Suprapubic skin (tissue), 4 donors: ENCODE measurements at regions not wholly inside any gene's neighbourhood (a gene's known extent, or its start where the extent isn't known, plus 50 kb on each side); places are given as distances from the start of the nearest gene placed in this dataset.

Source experiments
- DNase-seq, 2 donors: peaks; one replicate each; pipeline ENCODE4 v3.0.0-alpha.2; 2019; ENCODE audit warnings: low spot score in 2 of 2
- H3K27ac ChIP-seq: fragments of 200-600 bp; sonication (generic); one replicate; pipeline ENCODE4 v1.5.1; 2019
- H3K27me3 ChIP-seq: fragments of 200-600 bp; sonication (generic); one replicate; pipeline ENCODE4 v1.5.1; 2019
- H3K36me3 ChIP-seq: fragments of 200-600 bp; sonication (generic); one replicate; pipeline ENCODE4 v1.5.1; 2019
- H3K4me1 ChIP-seq: fragments of 200-600 bp; sonication (generic); one replicate; pipeline ENCODE4 v1.5.1; 2019
- H3K4me3 ChIP-seq: fragments of 200-600 bp; sonication (generic); one replicate; pipeline ENCODE4 v1.5.1; 2019; ENCODE audit warnings: mild to moderate bottlenecking
- H3K9me3 ChIP-seq: fragments of 200-600 bp; sonication (generic); one replicate; pipeline ENCODE4 v1.5.1; 2019
- EP300 ChIP-seq: sonication (generic); formaldehyde crosslinking; IDR thresholded peaks from one replicate; pipeline ENCODE4 v1.6.1; 2017; ENCODE audit warnings: antibody characterized with exemption
- POLR2A ChIP-seq, 2 donors: fragments of 450-650 bp; IDR thresholded peaks; one replicate each; pipeline ENCODE4 v1.6.1; 2017; ENCODE audit warnings: antibody characterized with exemption in 2 of 2, mild to moderate bottlenecking in 2 of 2, moderate library complexity in 2 of 2
- POLR2AphosphoS5 ChIP-seq, 3 donors: sonication (generic); formaldehyde crosslinking; IDR thresholded peaks; one replicate each; pipeline ENCODE4 v1.6.1; 2017; ENCODE audit warnings: antibody characterized with exemption in 3 of 3
- WGBS: methylation state at CpG from one replicate; pipeline ENCODE4 v1.1.5; 2018; 5-methylcytosine and 5-hydroxymethylcytosine counted together
- TF ChIP-seq, protein P1 (sequence below), 2 donors: fragments of 200-600 bp in 1 of 2; fragments of 450-650 bp in 1 of 2; sonication (generic) in 1 of 2; IDR thresholded peaks; one replicate each; pipeline ENCODE4 v1.5.1; 2016 to 2019; ENCODE audit warnings: antibody characterized with exemption in 2 of 2, mild to moderate bottlenecking in 1 of 2, moderate library complexity in 1 of 2

DNA sequence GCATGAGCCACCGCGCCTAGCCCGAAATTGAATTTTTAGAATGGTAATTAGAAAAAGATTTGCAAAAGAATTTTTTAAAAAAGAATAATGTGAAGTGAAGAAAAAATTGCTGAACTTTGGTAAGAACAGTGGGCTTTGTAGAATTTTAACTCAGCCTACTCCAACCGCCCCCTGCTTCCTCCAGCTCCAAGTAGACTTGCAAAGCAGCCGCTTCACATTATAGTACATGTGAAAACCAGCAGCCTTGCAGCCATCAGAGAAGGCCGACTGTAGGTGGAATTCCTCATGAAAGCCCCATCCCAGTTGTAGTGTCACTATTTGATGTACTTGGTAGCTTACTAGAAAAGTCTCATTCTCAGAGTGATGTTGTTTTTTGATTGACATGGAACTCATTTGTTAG lies 835.6 kb downstream of the TBC1D32 start:
- no peak for DNase-seq
- H3K4me3 ChIP-seq, result no peak overlapping the region
- TF ChIP-seq POLR2AphosphoS5 (IDR thresholded peaks at IDR 0.05), result no peak
- TF ChIP-seq, protein P1, sequence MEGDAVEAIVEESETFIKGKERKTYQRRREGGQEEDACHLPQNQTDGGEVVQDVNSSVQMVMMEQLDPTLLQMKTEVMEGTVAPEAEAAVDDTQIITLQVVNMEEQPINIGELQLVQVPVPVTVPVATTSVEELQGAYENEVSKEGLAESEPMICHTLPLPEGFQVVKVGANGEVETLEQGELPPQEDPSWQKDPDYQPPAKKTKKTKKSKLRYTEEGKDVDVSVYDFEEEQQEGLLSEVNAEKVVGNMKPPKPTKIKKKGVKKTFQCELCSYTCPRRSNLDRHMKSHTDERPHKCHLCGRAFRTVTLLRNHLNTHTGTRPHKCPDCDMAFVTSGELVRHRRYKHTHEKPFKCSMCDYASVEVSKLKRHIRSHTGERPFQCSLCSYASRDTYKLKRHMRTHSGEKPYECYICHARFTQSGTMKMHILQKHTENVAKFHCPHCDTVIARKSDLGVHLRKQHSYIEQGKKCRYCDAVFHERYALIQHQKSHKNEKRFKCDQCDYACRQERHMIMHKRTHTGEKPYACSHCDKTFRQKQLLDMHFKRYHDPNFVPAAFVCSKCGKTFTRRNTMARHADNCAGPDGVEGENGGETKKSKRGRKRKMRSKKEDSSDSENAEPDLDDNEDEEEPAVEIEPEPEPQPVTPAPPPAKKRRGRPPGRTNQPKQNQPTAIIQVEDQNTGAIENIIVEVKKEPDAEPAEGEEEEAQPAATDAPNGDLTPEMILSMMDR (IDR thresholded peaks at IDR 0.05), result no peak
- no peak for TF ChIP-seq EP300
- TF ChIP-seq POLR2A (IDR thresholded peaks at IDR 0.05), result no peak
- no peaks in the 10 kb centered on the region for H3K27me3 ChIP-seq
- H3K4me1 ChIP-seq, result no peaks in the 10 kb centered on the region
- H3K36me3 ChIP-seq, result no peaks in the 10 kb centered on the region
- no peak overlapping the region for H3K27ac ChIP-seq
- 80% methylated on average over 6 of the region's 6 CpGs for WGBS
- H3K9me3 ChIP-seq, result no peaks in the 10 kb centered on the region

DNA sequence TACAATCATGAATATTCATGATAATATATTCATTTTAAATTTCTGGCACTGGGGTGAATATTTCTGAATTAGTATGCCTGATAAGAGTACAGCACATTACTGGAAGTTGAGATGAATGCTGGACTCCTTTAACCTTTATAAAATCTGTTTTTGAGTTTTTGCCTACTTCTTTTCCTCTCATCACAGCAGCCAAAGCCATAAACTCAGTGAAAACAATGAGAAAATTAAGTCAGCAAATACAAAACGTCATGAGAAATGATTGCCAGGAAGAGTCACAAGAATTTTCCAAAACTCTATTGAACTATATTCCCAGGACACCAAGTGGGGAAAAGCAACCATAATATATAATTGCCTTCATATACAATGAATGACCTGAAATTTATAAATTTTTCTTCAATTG lies 837.6 kb downstream of the TBC1D32 start:
- no peak for DNase-seq
- Histone ChIP-seq H3K27me3 (no peaks in the 10 kb centered on the region), H3K4me1 (no peaks in the 10 kb centered on the region), H3K36me3 (no peaks in the 10 kb centered on the region), H3K9me3 (no peaks in the 10 kb centered on the region), H3K27ac (no peak overlapping the region), H3K4me3 (no peak overlapping the region)
- WGBS, result 8% methylated on average over 1 of the region's 1 CpG
- TF ChIP-seq EP300, result no peak
- no peak for TF ChIP-seq POLR2AphosphoS5 (IDR thresholded peaks at IDR 0.05)
- TF ChIP-seq POLR2A (IDR thresholded peaks at IDR 0.05), result no peak
- TF ChIP-seq, protein P1 (IDR thresholded peaks at IDR 0.05), result no peak

DNA sequence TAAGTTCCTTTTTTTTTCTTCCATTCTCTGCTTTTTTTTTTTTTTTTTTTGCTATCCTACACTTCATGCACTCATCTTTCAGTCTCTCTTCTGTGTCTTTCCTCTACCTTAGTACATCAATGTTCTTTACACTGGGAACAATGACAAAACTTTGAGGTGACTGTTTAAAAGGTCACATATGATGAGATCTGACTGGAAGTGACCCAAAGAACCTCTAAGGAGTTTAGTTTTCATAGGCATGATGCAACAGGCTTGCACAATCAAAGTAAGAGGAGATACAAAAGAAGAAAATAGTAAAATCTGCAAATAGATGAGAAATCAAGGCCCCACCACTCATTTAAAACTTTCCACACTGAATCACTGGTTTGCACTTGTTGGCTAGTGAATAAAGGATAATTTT lies 840.8 kb downstream of the TBC1D32 start:
- H3K4me3 ChIP-seq, result no peak overlapping the region
- H3K36me3 ChIP-seq, result no peaks in the 10 kb centered on the region
- H3K27ac ChIP-seq, result no peak overlapping the region
- DNase-seq, result no peak
- no peaks in the 10 kb centered on the region for H3K9me3 ChIP-seq
- TF ChIP-seq POLR2AphosphoS5 (IDR thresholded peaks at IDR 0.05) (no peak), POLR2A (IDR thresholded peaks at IDR 0.05) (no peak), EP300 (no peak)
- no peaks in the 10 kb centered on the region for H3K27me3 ChIP-seq
- H3K4me1 ChIP-seq, result no peaks in the 10 kb centered on the region

DNA sequence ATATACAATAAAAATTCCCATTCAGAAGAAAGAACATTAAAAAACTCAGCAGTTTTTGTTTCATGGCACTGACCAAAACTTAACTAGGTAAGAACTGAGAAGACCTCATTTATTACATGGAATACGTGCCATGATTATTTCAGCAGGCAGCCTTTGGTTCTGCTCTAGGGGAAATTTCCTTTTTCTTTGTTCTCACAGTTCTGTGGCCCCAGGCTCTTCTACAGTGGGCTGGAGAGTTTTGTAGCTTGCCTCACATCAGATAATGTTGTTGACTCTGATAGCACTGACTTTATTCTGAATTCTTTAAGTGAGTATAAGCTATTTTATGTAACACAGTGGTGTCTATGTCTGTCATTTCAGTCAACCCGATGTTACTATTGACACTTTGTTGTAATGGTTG lies 844.3 kb downstream of the TBC1D32 start:
- TF ChIP-seq POLR2A (IDR thresholded peaks at IDR 0.05), result no peak
- no peak for TF ChIP-seq EP300
- TF ChIP-seq POLR2AphosphoS5 (IDR thresholded peaks at IDR 0.05), result no peak
- TF ChIP-seq, protein P1 (IDR thresholded peaks at IDR 0.05), result no peak
- H3K4me1 ChIP-seq, result no peaks in the 10 kb centered on the region
- WGBS, result 72% methylated on average over 2 of the region's 2 CpGs
- no peaks in the 10 kb centered on the region for H3K36me3 ChIP-seq
- no peak overlapping the region for H3K4me3 ChIP-seq
- H3K27me3 ChIP-seq, result no peaks in the 10 kb centered on the region
- DNase-seq, result no peak
- no peak overlapping the region for H3K27ac ChIP-seq
- H3K9me3 ChIP-seq, result no peaks in the 10 kb centered on the region

DNA sequence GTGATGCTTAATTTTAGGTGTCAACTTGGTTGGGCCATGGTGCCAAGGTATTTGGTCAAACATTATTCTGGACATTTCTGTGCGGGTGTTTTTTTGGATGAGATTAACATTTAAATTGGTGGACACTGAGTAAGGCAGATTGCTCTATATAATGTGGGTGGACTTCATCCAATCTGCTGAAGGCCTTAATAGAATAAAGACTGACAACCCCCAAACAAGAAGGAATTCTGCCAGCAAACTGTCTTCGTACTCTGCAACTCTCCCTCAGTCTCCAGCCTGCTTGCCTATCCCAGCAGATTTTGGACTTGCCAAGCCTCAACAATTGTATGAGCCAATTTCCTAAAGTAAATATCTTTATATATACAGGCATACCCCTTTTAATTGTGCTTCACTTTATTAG lies 850.1 kb downstream of the TBC1D32 start:
- TF ChIP-seq POLR2A (IDR thresholded peaks at IDR 0.05) (no peak), EP300 (no peak), POLR2AphosphoS5 (IDR thresholded peaks at IDR 0.05) (no peak)
- TF ChIP-seq, protein P1 (IDR thresholded peaks at IDR 0.05), result no peak
- no peaks in the 10 kb centered on the region for H3K4me1 ChIP-seq
- no peak overlapping the region for H3K4me3 ChIP-seq
- no peak for DNase-seq
- H3K27me3 ChIP-seq, result no peaks in the 10 kb centered on the region
- WGBS, result 65% methylated on average over 2 of the region's 2 CpGs
- H3K9me3 ChIP-seq, result peaks cover 8% of the 10 kb centered on the region
- H3K27ac ChIP-seq, result no peak overlapping the region
- no peaks in the 10 kb centered on the region for H3K36me3 ChIP-seq

DNA sequence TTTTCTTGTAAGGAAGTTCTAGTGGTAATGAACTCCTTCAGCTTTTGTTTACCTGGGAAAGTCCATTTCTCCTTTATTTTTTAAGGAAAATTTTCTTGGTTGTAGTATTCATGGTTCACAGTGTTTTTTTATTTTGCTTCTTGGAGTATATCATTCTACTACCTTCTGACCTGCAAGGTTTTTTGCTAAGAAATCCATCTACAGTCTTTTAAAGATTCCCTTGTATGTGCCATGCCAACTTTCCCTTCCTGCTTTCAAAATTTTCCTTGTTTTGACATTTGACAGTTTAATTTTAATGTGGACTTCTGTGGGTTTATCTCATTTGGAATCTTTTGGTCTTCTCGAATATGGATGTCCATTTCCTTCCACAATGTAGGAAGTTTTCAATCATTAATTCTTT lies 855.6 kb downstream of the TBC1D32 start:
- H3K36me3 ChIP-seq, result no peaks in the 10 kb centered on the region
- no peaks in the 10 kb centered on the region for H3K27me3 ChIP-seq
- no peak overlapping the region for H3K27ac ChIP-seq
- TF ChIP-seq EP300 (no peak), POLR2A (IDR thresholded peaks at IDR 0.05) (no peak)
- no peak overlapping the region for H3K4me3 ChIP-seq
- no peak for DNase-seq
- no peaks in the 10 kb centered on the region for H3K4me1 ChIP-seq
- H3K9me3 ChIP-seq, result peaks cover 8% of the 10 kb centered on the region
- 70% methylated on average over 1 of the region's 1 CpG for WGBS
